ENCODE measurements at regions not wholly inside any gene's neighbourhood (a gene's known extent, or its start where the extent isn't known, plus 50 kb on each side); places are given as distances from the start of the nearest gene placed in this dataset.

DNA sequence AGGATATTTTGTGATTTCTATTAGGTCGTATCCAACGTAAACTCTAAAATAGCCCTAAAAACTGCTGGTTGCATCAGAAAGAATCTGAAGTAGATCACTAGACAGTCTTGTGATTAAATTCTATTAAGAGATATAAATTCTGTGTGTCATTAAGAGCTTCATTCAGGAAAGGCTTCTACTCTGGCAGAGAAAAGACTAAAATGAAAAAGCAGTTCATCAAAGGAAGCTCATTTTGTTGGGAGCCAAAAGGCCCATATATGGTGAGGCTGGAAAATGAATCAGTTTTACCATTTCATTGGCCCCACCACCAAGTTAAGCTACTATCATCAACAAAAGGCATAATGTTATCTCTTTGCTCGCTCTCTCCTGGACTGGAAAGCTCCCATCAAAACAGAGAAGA, 261.1 kb downstream of the SATB2 start:
- TF ChIP-seq, protein P1, sequence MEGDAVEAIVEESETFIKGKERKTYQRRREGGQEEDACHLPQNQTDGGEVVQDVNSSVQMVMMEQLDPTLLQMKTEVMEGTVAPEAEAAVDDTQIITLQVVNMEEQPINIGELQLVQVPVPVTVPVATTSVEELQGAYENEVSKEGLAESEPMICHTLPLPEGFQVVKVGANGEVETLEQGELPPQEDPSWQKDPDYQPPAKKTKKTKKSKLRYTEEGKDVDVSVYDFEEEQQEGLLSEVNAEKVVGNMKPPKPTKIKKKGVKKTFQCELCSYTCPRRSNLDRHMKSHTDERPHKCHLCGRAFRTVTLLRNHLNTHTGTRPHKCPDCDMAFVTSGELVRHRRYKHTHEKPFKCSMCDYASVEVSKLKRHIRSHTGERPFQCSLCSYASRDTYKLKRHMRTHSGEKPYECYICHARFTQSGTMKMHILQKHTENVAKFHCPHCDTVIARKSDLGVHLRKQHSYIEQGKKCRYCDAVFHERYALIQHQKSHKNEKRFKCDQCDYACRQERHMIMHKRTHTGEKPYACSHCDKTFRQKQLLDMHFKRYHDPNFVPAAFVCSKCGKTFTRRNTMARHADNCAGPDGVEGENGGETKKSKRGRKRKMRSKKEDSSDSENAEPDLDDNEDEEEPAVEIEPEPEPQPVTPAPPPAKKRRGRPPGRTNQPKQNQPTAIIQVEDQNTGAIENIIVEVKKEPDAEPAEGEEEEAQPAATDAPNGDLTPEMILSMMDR (IDR thresholded peaks at IDR 0.05; ENCODE audit: low read length), result no peak
- TF ChIP-seq EZH2 (optimal IDR thresholded peaks at IDR 0.05; ENCODE audit: low read depth, low read length) (no peak), EZH2phosphoT487 (IDR thresholded peaks at IDR 0.05; ENCODE audit: low read length) (no peak)
